ENCODE measurements at regions not wholly inside any gene's neighbourhood (a gene's known extent, or its start where the extent isn't known, plus 50 kb on each side); places are given as distances from the start of the nearest gene placed in this dataset.

- no peaks in the 10 kb centered on the region for H3K36me3 ChIP-seq
- peaks cover 0 to 3% of the 10 kb centered on the region in 2 donors for H3K4me1 ChIP-seq
- H3K9me3 ChIP-seq: no peaks in the 10 kb centered on the region
- peak in 1 of 2 donors; percentile 39 for DNase-seq (ENCODE audit: low spot score in 2 of 2)
- H3K27me3 ChIP-seq: no peaks in the 10 kb centered on the region
- TF ChIP-seq CTCF (IDR thresholded peaks at IDR 0.05) (no peak), POLR2A (IDR thresholded peaks at IDR 0.05) (no peak), POLR2AphosphoS5 (IDR thresholded peaks at IDR 0.05) (peak in 1 of 3 donors; percentile 36)
- intact Hi-C loops (cut with DNase I; ENCODE audit: low total_unique reads): no loop called here
- H3K27ac ChIP-seq: peak overlapping the region; percentile 83 to 90
- H3K4me3 ChIP-seq: no peak overlapping the region
Measured at GRCh38 chr13:44271031-44271455, 102.6 kb upstream of the SERP2 start.

- intact Hi-C loops (cut with DNase I; ENCODE audit: low total_unique reads): no loop called here
- TF ChIP-seq CTCF (IDR thresholded peaks at IDR 0.05) (no peak), POLR2AphosphoS5 (IDR thresholded peaks at IDR 0.05) (no peak), POLR2A (IDR thresholded peaks at IDR 0.05) (no peak)
- Histone ChIP-seq H3K36me3 (no peaks in the 10 kb centered on the region), H3K4me1 (peaks cover 0 to 3% of the 10 kb centered on the region in 2 donors), H3K4me3 (no peak overlapping the region), H3K27ac (peak overlapping the region; percentile 83 to 90), H3K9me3 (no peaks in the 10 kb centered on the region), H3K27me3 (no peaks in the 10 kb centered on the region)
- no peak for DNase-seq (ENCODE audit: low spot score in 2 of 2)
Measured at GRCh38 chr13:44271473-44271872, 102.2 kb upstream of the SERP2 start.

- Histone ChIP-seq H3K27me3 (no peaks in the 10 kb centered on the region), H3K9me3 (no peaks in the 10 kb centered on the region), H3K4me3 (no peak overlapping the region), H3K4me1 (peaks cover 0 to 3% of the 10 kb centered on the region in 2 donors), H3K36me3 (no peaks in the 10 kb centered on the region), H3K27ac (peak overlapping the region; percentile 83 to 90)
- TF ChIP-seq POLR2A (IDR thresholded peaks at IDR 0.05) (no peak), CTCF (IDR thresholded peaks at IDR 0.05) (no peak), POLR2AphosphoS5 (IDR thresholded peaks at IDR 0.05) (no peak)
- intact Hi-C loops (cut with DNase I; ENCODE audit: low total_unique reads): no loop called here
- DNase-seq (ENCODE audit: low spot score in 2 of 2): no peak
Measured at GRCh38 chr13:44271915-44272341, 101.7 kb upstream of the SERP2 start.

GRCh38 chr13:44272692-44273091 is 100.9 kb upstream of the SERP2 start:
- Histone ChIP-seq H3K9me3 (no peaks in the 10 kb centered on the region), H3K36me3 (no peaks in the 10 kb centered on the region), H3K4me3 (no peak overlapping the region), H3K4me1 (peaks cover 0 to 3% of the 10 kb centered on the region in 2 donors), H3K27me3 (no peaks in the 10 kb centered on the region), H3K27ac (peak overlapping the region in 1 of 2 donors; percentile 84)
- intact Hi-C loops (cut with DNase I; ENCODE audit: low total_unique reads): no loop called here
- no peak for DNase-seq (ENCODE audit: low spot score in 2 of 2)
- TF ChIP-seq CTCF (IDR thresholded peaks at IDR 0.05): no peak
- no peak for TF ChIP-seq POLR2A (IDR thresholded peaks at IDR 0.05)
- no peak for TF ChIP-seq POLR2AphosphoS5 (IDR thresholded peaks at IDR 0.05)

GRCh38 chr13:44273216-44273615 is 100.4 kb upstream of the SERP2 start:
- no peaks in the 10 kb centered on the region for H3K9me3 ChIP-seq
- no peak for TF ChIP-seq CTCF (IDR thresholded peaks at IDR 0.05)
- TF ChIP-seq POLR2A (IDR thresholded peaks at IDR 0.05): no peak
- no peak for TF ChIP-seq POLR2AphosphoS5 (IDR thresholded peaks at IDR 0.05)
- intact Hi-C loops (cut with DNase I; ENCODE audit: low total_unique reads): no loop called here

More at GRCh38 chr13:44273216-44273615, 100.4 kb upstream of the SERP2 start:
- H3K4me3 ChIP-seq: no peak overlapping the region
- H3K27me3 ChIP-seq: no peaks in the 10 kb centered on the region
- peaks cover 0 to 3% of the 10 kb centered on the region in 2 donors for H3K4me1 ChIP-seq
- peak overlapping the region; percentile 77 to 84 for H3K27ac ChIP-seq
- H3K36me3 ChIP-seq: no peaks in the 10 kb centered on the region
- DNase-seq (ENCODE audit: low spot score in 2 of 2): no peak
